COR-L47 (cell line): ENCODE measurements at regions not wholly inside any gene's neighbourhood (a gene's known extent, or its start where the extent isn't known, plus 50 kb on each side); places are given as distances from the start of the nearest gene placed in this dataset.
A peak's percentile ranks its signal among the peaks of the same experiment; 100 is the strongest.

Experiments used
- DNase-seq: peaks from one replicate; lab custom pipeline; 2025; lab: John Stamatoyannopoulos, UW

DNA sequence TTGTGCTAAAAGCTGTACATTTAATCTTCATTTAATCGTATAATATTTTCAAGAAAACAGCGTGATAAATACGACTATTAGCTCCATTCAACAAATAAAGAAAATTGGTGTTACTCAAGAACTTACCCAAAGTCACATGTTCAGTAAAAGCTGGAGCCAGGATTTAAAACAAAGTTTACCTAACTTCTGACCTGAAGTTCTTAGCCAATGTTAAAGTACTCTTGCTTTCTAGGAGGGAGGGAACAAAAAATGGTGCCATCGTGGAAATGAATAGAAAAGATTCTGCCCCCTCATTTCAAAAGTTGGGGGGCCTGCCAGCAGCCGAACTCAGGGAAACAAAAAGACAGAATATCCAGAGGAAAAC is 395.8 kb downstream of the CD109 start:
- no peak for DNase-seq

- peak; percentile 20 for DNase-seq
Measured at GRCh38 chr6:74091136-74091793, 395.3 kb downstream of the CD109 start.

- no peak for DNase-seq
Measured at GRCh38 chr6:74087899-74088298, 391.9 kb downstream of the CD109 start.

DNA sequence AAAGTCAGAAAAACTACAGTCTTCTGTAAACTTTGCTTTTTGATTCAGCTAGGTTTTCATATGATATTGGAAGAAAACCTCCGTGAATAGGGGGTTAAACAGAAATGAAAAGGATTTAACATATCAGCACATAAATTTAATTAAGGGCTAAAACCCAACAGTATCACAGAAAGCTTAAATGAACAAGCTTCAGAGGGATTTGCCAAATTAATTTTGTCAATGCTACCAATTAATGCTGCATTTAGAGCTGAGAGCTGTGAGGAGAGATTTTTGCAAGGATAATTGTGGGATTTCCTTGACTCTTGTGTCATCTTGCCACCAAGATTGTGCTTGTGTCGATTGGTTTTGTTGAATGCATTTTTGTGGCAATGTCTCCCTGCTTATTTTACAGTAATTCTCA is 379.9 kb downstream of the CD109 start:
- no peak for DNase-seq

GRCh38 chr6:74075323-74075722 is 379.3 kb downstream of the CD109 start:
- DNase-seq, result no peak

DNA sequence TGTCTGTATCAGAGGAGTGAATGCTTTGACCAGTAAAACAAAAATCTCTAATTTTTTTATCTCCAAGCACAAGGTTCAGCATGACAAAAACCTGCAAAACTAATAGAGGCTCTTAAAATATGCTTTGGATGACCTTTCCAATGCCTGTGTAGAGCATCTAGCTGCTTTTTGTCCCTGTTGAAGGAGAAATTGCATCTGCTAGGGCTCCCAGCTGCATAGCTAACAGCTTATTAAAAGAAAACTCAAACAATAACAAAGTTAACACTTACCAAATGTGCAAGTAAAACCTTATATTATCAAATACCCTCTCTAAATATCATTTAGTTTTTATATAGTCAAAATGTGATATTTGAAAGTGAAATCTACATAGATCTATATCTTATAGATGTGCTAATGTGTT is 378.6 kb downstream of the CD109 start:
- DNase-seq, result no peak

GRCh38 chr6:74073999-74074398 is 378.0 kb downstream of the CD109 start:
- DNase-seq, result no peak

- DNase-seq, result no peak
Measured at GRCh38 chr6:74073429-74073828, 377.4 kb downstream of the CD109 start.

DNA sequence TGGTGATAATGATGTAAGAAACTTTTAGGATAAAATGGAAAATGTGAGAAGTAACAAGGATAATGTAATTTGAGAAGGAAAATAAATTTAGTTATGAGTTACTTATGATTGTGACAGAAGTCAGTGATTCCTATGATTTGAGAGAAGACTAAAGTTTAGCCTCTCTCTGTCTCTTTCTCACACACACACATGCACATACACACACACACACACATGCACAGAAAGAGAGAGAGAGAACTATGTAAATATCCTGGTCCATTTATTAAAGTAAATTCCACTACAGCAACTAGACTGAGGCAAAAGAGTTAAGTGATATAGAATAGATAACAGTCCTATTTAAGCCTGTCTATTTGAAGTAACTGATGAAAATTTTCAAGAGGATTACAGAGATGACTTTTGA is 375.2 kb downstream of the CD109 start:
- DNase-seq, result no peak

- DNase-seq, result no peak
Measured at GRCh38 chr6:74070711-74071110, 374.7 kb downstream of the CD109 start.

- no peak for DNase-seq
Measured at GRCh38 chr6:74070091-74070490, 374.1 kb downstream of the CD109 start.

GRCh38 chr6:74069089-74069581 is 373.1 kb downstream of the CD109 start:
- no peak for DNase-seq

- DNase-seq, result no peak
Measured at GRCh38 chr6:74066168-74066871, 370.3 kb downstream of the CD109 start.

DNA sequence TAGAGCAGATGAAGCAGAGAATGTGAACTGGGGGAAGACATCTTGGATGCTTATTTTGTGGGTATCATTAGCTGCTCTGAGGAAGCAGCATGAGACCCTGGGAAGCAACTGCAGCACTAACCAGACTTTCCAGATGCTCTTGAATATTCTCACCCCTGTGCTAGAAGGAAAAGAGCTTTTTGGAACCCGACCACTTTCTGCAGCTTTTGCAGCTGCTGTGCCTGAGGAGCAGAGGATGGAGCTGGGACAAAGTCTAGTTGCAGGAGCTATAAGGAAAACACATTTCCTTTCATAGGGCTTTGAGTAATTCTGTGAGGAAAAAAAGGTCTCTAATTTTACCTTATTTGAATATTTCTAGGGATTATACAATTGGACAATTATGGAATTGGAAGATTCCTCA is 369.7 kb downstream of the CD109 start:
- no peak for DNase-seq

GRCh38 chr6:74063391-74063790 is 367.4 kb downstream of the CD109 start:
- DNase-seq, result no peak

- no peak for DNase-seq
Measured at GRCh38 chr6:74061201-74061600, 365.2 kb downstream of the CD109 start.

DNA sequence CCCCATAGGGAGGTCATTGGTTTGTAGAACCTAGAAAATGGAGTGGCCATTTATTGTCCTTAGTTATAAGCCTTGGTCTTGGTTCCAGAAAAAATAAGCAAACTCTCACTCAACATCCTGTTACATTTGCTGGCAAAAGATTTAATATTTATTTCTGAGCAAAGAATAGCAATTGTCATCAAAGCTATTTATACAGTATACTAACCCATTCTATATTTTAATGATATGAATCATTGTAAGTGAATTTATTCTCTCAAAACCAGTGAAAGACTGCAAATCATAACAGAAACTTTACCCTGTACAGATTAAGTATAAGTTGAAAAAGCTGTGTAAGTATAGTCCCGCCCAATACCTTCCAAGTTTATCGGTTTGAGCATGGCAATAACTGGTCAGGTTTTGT is 364.4 kb downstream of the CD109 start:
- no peak for DNase-seq

GRCh38 chr6:74058606-74059005 is 362.6 kb downstream of the CD109 start:
- DNase-seq, result no peak

GRCh38 chr6:74057326-74057725 is 361.3 kb downstream of the CD109 start:
- DNase-seq, result no peak

DNA sequence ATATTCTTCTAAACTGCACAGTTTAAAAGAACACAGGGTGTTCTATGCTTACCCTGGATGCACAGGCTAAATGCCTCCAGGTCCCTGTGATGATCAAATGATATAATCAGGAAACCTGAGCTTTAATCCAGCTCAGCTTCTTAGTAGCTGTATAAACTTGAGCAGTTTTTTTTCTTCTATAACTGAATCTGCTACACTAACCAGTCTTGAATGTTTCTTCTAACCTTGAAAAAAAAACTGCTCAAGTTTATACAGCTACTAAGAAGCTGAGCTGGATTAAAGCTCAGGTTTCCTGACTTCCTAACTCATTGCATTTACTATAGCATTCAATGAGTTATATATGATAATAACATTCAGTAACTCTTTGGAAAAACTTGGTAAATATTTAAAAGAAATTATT is 358.2 kb downstream of the CD109 start:
- no peak for DNase-seq

DNA sequence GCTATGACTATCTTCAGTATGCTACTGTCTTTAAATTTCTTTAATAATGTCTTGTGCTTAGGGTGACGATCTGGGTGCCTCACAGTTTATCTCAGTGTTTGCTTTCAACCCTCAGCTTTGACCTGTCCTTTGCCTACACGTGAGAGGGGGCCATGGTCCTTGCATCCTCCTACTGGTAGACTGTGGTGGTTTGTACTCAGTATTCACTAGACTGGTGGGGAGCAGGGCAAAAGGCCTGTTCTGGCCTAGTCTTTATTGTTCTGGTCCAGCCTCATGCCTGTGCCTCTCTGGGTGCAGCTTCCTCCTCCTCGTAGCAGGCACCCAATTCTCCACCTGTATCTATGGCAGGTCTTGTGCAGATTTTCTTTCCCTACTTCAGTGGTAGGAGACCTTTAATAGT is 354.9 kb downstream of the CD109 start:
- DNase-seq, result no peak

DNA sequence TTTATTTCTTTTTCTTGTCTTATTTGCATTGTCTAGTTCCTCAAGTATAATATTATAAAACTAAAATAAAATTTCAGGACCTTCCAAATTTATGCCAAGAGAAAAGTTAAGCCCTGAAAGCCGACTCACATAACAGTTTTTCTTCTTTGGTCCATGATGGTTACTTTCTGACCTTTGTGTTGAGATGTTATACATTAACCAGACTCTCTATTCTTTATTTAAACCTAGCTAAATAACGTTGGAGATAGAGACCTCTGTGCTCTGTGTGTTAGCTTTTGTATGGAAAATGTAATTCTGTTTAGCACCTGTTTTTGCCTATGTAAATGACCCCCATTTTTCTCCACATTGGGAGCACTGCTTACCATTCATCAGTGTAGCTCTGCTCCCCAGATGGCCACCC is 352.4 kb downstream of the CD109 start:
- no peak for DNase-seq

- no peak for DNase-seq
Measured at GRCh38 chr6:74044417-74045096, 348.6 kb downstream of the CD109 start.
